ENCODE measurements at regions not wholly inside any gene's neighbourhood (a gene's known extent, or its start where the extent isn't known, plus 50 kb on each side); places are given as distances from the start of the nearest gene placed in this dataset.

- TF ChIP-seq CTCF (IDR thresholded peaks at IDR 0.05; ENCODE audit: insufficient read depth, low read length), result no peak
- no peak overlapping the region for H3K4me3 ChIP-seq (ENCODE audit: low read depth, low read length)
- no peak for DNase-seq (ENCODE audit: low read depth)
Measured at GRCh38 chr21:32216293-32216692, 62.6 kb downstream of the MIS18A start.

GRCh38 chr21:32215306-32215685 lies 63.6 kb downstream of the MIS18A start:
- DNase-seq (ENCODE audit: low read depth), result no peak
- H3K4me3 ChIP-seq (ENCODE audit: low read depth, low read length), result no peak overlapping the region
- TF ChIP-seq CTCF (IDR thresholded peaks at IDR 0.05; ENCODE audit: insufficient read depth, low read length), result no peak

GRCh38 chr21:32214654-32215305 lies 64.1 kb downstream of the MIS18A start:
- DNase-seq (ENCODE audit: low read depth), result no peak
- TF ChIP-seq CTCF (IDR thresholded peaks at IDR 0.05; ENCODE audit: insufficient read depth, low read length), result no peak
- H3K4me3 ChIP-seq (ENCODE audit: low read depth, low read length), result no peak overlapping the region

GRCh38 chr21:32212116-32212515 lies 66.7 kb downstream of the MIS18A start:
- no peak for TF ChIP-seq CTCF (IDR thresholded peaks at IDR 0.05; ENCODE audit: insufficient read depth, low read length)
- H3K4me3 ChIP-seq (ENCODE audit: low read depth, low read length), result no peak overlapping the region
- no peak for DNase-seq (ENCODE audit: low read depth)

- DNase-seq (ENCODE audit: low read depth), result no peak
- no peak overlapping the region for H3K4me3 ChIP-seq (ENCODE audit: low read depth, low read length)
- no peak for TF ChIP-seq CTCF (IDR thresholded peaks at IDR 0.05; ENCODE audit: insufficient read depth, low read length)
Measured at GRCh38 chr21:32211306-32211705, 67.5 kb downstream of the MIS18A start.

GRCh38 chr21:32209580-32209979 lies 69.3 kb downstream of the MIS18A start:
- no peak overlapping the region for H3K4me3 ChIP-seq (ENCODE audit: low read depth, low read length)
- no peak for DNase-seq (ENCODE audit: low read depth)
- TF ChIP-seq CTCF (IDR thresholded peaks at IDR 0.05; ENCODE audit: insufficient read depth, low read length), result no peak

GRCh38 chr21:32207406-32207716 lies 71.5 kb downstream of the MIS18A start:
- TF ChIP-seq CTCF (IDR thresholded peaks at IDR 0.05; ENCODE audit: insufficient read depth, low read length), result no peak
- DNase-seq (ENCODE audit: low read depth), result no peak
- no peak overlapping the region for H3K4me3 ChIP-seq (ENCODE audit: low read depth, low read length)
